Caco-2 (cell line): ENCODE measurements at regions not wholly inside any gene's neighbourhood (a gene's known extent, or its start where the extent isn't known, plus 50 kb on each side); places are given as distances from the start of the nearest gene placed in this dataset.

Experiments
- BruUV-seq: library from RNA; stranded (reverse); fragments of 400-500 nt; replicated peaks from 2 replicates; lab custom pipeline; 2021; lab: Mats Ljungman, UMichigan
- CTCF ChIA-PET: fragments of 300-600 bp; sonication (Branson Sonifier 250); formaldehyde crosslinking; loops from one replicate; lab custom pipeline; 2022; ENCODE audit warnings: antibody characterized with exemption; lab: Charles Lee
- POLR2A ChIA-PET: fragments of 300-600 bp; sonication (Branson Sonifier 250); formaldehyde crosslinking; loops from one replicate; lab custom pipeline; 2022; ENCODE audit warnings: antibody characterized with exemption; lab: Charles Lee
- DNase-seq, 2 experiments: peaks; one replicate each; pipeline versions ENCODE4 v3.0.0 to v3.0.0-alpha.2; 2020 to 2022
- H3K27me3 ChIP-seq: replicated peaks from 2 replicates; pipeline ENCODE4 v1.6.0; 2011; ENCODE audit warnings: low read length; ENCODE audit not compliant: control insufficient read depth, insufficient read depth
- H3K36me3 ChIP-seq: 2 replicates; pipeline ENCODE4 v1.5.1; 2011; ENCODE audit warnings: low read length; ENCODE audit not compliant: control insufficient read depth, insufficient read depth
- H3K4me1 ChIP-seq: fragments of 250-450 bp; sonication (Bioruptor Pico); 2 replicates; pipeline ENCODE4 v1.5.1; 2020; ENCODE audit warnings: mild to moderate bottlenecking
- H3K4me3 ChIP-seq: 2 replicates; pipeline ENCODE4 v1.5.1; 2011; ENCODE audit warnings: low read depth, mild to moderate bottlenecking, control low read depth, low read length
- H3K9me3 ChIP-seq: fragments of 250-450 bp; sonication (Bioruptor Pico); 2 replicates; pipeline ENCODE4 v1.5.1; 2020; ENCODE audit warnings: mild to moderate bottlenecking, moderate library complexity
- H3K27ac Mint-ChIP-seq: one replicate; pipeline ENCODE4 v1.8.0; 2022; ENCODE audit warnings: mixed read lengths; ENCODE audit not compliant: unreplicated experiment
- H3K27me3 Mint-ChIP-seq: one replicate; pipeline ENCODE4 v1.8.0; 2022; ENCODE audit warnings: mixed read lengths; ENCODE audit not compliant: insufficient read depth, unreplicated experiment
- H3K36me3 Mint-ChIP-seq: one replicate; pipeline ENCODE4 v1.8.0; 2022; ENCODE audit warnings: mild to moderate bottlenecking, mixed read lengths; ENCODE audit not compliant: insufficient read depth, unreplicated experiment
- H3K4me1 Mint-ChIP-seq: one replicate; pipeline ENCODE4 v1.8.0; 2022; ENCODE audit warnings: low read depth, mixed read lengths; ENCODE audit not compliant: unreplicated experiment
- H3K4me3 Mint-ChIP-seq: one replicate; pipeline ENCODE4 v1.8.0; 2022; ENCODE audit warnings: mild to moderate bottlenecking, moderate library complexity, mixed read lengths; ENCODE audit not compliant: unreplicated experiment
- H3K9me3 Mint-ChIP-seq: one replicate; pipeline ENCODE4 v1.8.0; 2022; ENCODE audit warnings: mixed read lengths; ENCODE audit not compliant: unreplicated experiment
- CTCF ChIP-seq, 2 experiments: fragments of 200-600 bp in 1 of 2; IDR thresholded peaks; 1 replicate in 1 of 2; 2 replicates in 1 of 2; pipeline versions ENCODE4 v1.5.1 to v1.8.0; 2011 to 2022; ENCODE audit warnings: antibody characterized with exemption in 1 of 2, control low read depth in 1 of 2, inconsistent platforms in 1 of 2, low read depth in 1 of 2, low read length in 1 of 2, mild to moderate bottlenecking in 1 of 2, moderate library complexity in 1 of 2; ENCODE audit not compliant: insufficient read depth in 1 of 2, severe bottlenecking in 1 of 2, unreplicated experiment in 1 of 2
- intact Hi-C: fragments of 100-400 bp; cut with micrococcal nuclease; formaldehyde crosslinking; loops from one replicate; pipeline ENCODE4 v1.10.0; 2022; ENCODE audit not compliant: unreplicated experiment

GRCh38 chr14:100398044-100398443 is 74.9 kb downstream of the SLC25A47 start:
- DNase-seq = peak; percentile 54 to 57
- intact Hi-C loops = no loop called here
- BruUV-seq = no TSS peak
- TF ChIP-seq CTCF (IDR thresholded peaks at IDR 0.05; ENCODE audit: insufficient read depth in 1 of 2, low read depth in 1 of 2, low read length in 1 of 2, severe bottlenecking in 1 of 2, unreplicated experiment in 1 of 2) = no peak
- H3K36me3 Mint-ChIP-seq = no peaks in the 10 kb centered on the region
- POLR2A ChIA-PET = no interaction called here
- H3K4me3 Mint-ChIP-seq = no peak overlapping the region
- H3K4me1 Mint-ChIP-seq = peaks cover 11% of the 10 kb centered on the region
- Histone ChIP-seq H3K4me3 (no peak overlapping the region), H3K27me3 (no peaks in the 10 kb centered on the region), H3K36me3 (no peaks in the 10 kb centered on the region), H3K4me1 (peaks cover 12% of the 10 kb centered on the region), H3K9me3 (no peaks in the 10 kb centered on the region)
- no peaks in the 10 kb centered on the region for H3K27me3 Mint-ChIP-seq
- no peak overlapping the region for H3K27ac Mint-ChIP-seq
- no peaks in the 10 kb centered on the region for H3K9me3 Mint-ChIP-seq
- CTCF ChIA-PET = no interaction called here

- Mint-ChIP-seq H3K4me1 (peaks cover 11% of the 10 kb centered on the region), H3K4me3 (no peak overlapping the region), H3K36me3 (no peaks in the 10 kb centered on the region), H3K9me3 (no peaks in the 10 kb centered on the region), H3K27me3 (no peaks in the 10 kb centered on the region), H3K27ac (no peak overlapping the region)
- no peaks in the 10 kb centered on the region for H3K36me3 ChIP-seq
- no peaks in the 10 kb centered on the region for H3K27me3 ChIP-seq
- POLR2A ChIA-PET = no interaction called here
- no TSS peak for BruUV-seq
- no peak overlapping the region for H3K4me3 ChIP-seq
- no peak for DNase-seq
- H3K4me1 ChIP-seq = peaks cover 12% of the 10 kb centered on the region
- no peaks in the 10 kb centered on the region for H3K9me3 ChIP-seq
- no peak for TF ChIP-seq CTCF (IDR thresholded peaks at IDR 0.05; ENCODE audit: insufficient read depth in 1 of 2, low read depth in 1 of 2, low read length in 1 of 2, severe bottlenecking in 1 of 2, unreplicated experiment in 1 of 2)
- intact Hi-C loops = no loop called here
- CTCF ChIA-PET = no interaction called here
These were observed 76.1 kb downstream of the SLC25A47 start for GRCh38 chr14:100399052-100399849.

- intact Hi-C loops = no loop called here
- Histone ChIP-seq H3K4me3 (no peak overlapping the region), H3K9me3 (no peaks in the 10 kb centered on the region), H3K36me3 (no peaks in the 10 kb centered on the region), H3K4me1 (peaks cover 12% of the 10 kb centered on the region), H3K27me3 (no peaks in the 10 kb centered on the region)
- no TSS peak for BruUV-seq
- no peak for TF ChIP-seq CTCF (IDR thresholded peaks at IDR 0.05; ENCODE audit: insufficient read depth in 1 of 2, low read depth in 1 of 2, low read length in 1 of 2, severe bottlenecking in 1 of 2, unreplicated experiment in 1 of 2)
- Mint-ChIP-seq H3K27me3 (no peaks in the 10 kb centered on the region), H3K36me3 (no peaks in the 10 kb centered on the region), H3K27ac (no peak overlapping the region), H3K9me3 (no peaks in the 10 kb centered on the region), H3K4me1 (peaks cover 11% of the 10 kb centered on the region), H3K4me3 (no peak overlapping the region)
- POLR2A ChIA-PET = no interaction called here
- CTCF ChIA-PET = no interaction called here
- DNase-seq = no peak
These were observed 77.0 kb downstream of the SLC25A47 start for GRCh38 chr14:100400115-100400514.
